ENCODE measurements at regions not wholly inside any gene's neighbourhood (a gene's known extent, or its start where the extent isn't known, plus 50 kb on each side); places are given as distances from the start of the nearest gene placed in this dataset.
"Not testable (repeated sequence)": the region's sequence is repeated elsewhere in the genome, so short reads cannot be mapped to it uniquely, and the experiment has no call there.

GRCh38 chr6:49097664-49098063 lies 365.4 kb downstream of the MMUT start:
- not testable (repeated sequence) for DNase-seq

- no peak for DNase-seq
Observed at GRCh38 chr6:49097116-49097515, 365.9 kb downstream of the MMUT start.

GRCh38 chr6:49088631-49089030 lies 374.4 kb downstream of the MMUT start:
- no peak for DNase-seq

GRCh38 chr6:49087369-49087768 lies 375.7 kb downstream of the MMUT start:
- no peak for DNase-seq

GRCh38 chr6:49082611-49083010 lies 380.4 kb downstream of the MMUT start:
- no peak for DNase-seq

GRCh38 chr6:49072885-49073620 lies 390.0 kb downstream of the MMUT start:
- no peak for DNase-seq

GRCh38 chr6:49072146-49072545 lies 390.9 kb downstream of the MMUT start:
- no peak for DNase-seq

- DNase-seq = no peak
Observed at GRCh38 chr6:49070411-49070810, 392.6 kb downstream of the MMUT start.

GRCh38 chr6:49054311-49054710 lies 408.7 kb downstream of the MMUT start:
- DNase-seq = no peak

- DNase-seq = no peak
Observed at GRCh38 chr6:49052901-49053300, 410.2 kb downstream of the MMUT start.

- DNase-seq = peak in 1 of 3 donors; percentile 1
Observed at GRCh38 chr6:49051281-49051680, 411.8 kb downstream of the MMUT start.

- peak in 1 of 3 donors; percentile 2 for DNase-seq
Observed at GRCh38 chr6:49050584-49050983, 412.5 kb downstream of the MMUT start.

GRCh38 chr6:49038294-49038822 lies 424.7 kb downstream of the MMUT start:
- no peak for DNase-seq

GRCh38 chr6:49030251-49031020 lies 432.6 kb downstream of the MMUT start:
- no peak for DNase-seq

GRCh38 chr6:49027644-49028043 lies 435.4 kb downstream of the MMUT start:
- no peak for DNase-seq

GRCh38 chr6:49025273-49026240 lies 437.5 kb downstream of the MMUT start:
- no peak for DNase-seq

GRCh38 chr6:49004801-49005200 lies 458.3 kb downstream of the MMUT start:
- DNase-seq = no peak

- no peak for DNase-seq
Observed at GRCh38 chr6:49003348-49003747, 459.7 kb downstream of the MMUT start.

- peak in 2 of 3 donors; percentile 49 to 63 for DNase-seq
Observed at GRCh38 chr6:49001856-49002541, 461.1 kb downstream of the MMUT start.

- DNase-seq = no peak
Observed at GRCh38 chr6:48998574-48998973, 464.5 kb downstream of the MMUT start.

GRCh38 chr6:48996461-48997119 lies 466.5 kb downstream of the MMUT start:
- DNase-seq = no peak

Data from muscle of back (tissue), 3 donors.